Neutrophil (primary cell): ENCODE measurements at regions not wholly inside any gene's neighbourhood (a gene's known extent, or its start where the extent isn't known, plus 50 kb on each side); places are given as distances from the start of the nearest gene placed in this dataset.

Experiments
- H3K27ac ChIP-seq: fragments of 200-600 bp; sonication (generic); 2 replicates; pipeline ENCODE4 v1.5.1; 2016; ENCODE audit warnings: mild to moderate bottlenecking, moderate library complexity
- H3K27me3 ChIP-seq: fragments of 200-600 bp; sonication (generic); 2 replicates; pipeline ENCODE4 v1.6.0; 2016; ENCODE audit warnings: mild to moderate bottlenecking
- H3K36me3 ChIP-seq: fragments of 200-600 bp; sonication (generic); 2 replicates; pipeline ENCODE4 v1.5.1; 2017
- H3K4me1 ChIP-seq, 2 experiments: fragments of 200-600 bp in 1 of 2; sonication (generic) in 1 of 2; 1 replicate in 1 of 2; 2 replicates in 1 of 2; pipeline versions ENCODE4 v1.5.1 to v1.6.1; 2013 to 2016; ENCODE audit warnings: low read depth in 1 of 2, low read length in 1 of 2, mild to moderate bottlenecking in 1 of 2, moderate library complexity in 1 of 2; ENCODE audit not compliant: control insufficient read depth in 1 of 2, insufficient read depth in 1 of 2
- H3K4me3 ChIP-seq, 2 experiments: fragments of 200-600 bp in 1 of 2; sonication (generic) in 1 of 2; 1 replicate in 1 of 2; 2 replicates in 1 of 2; pipeline ENCODE4 v1.5.1; 2013 to 2016; ENCODE audit warnings: low read depth in 1 of 2, low read length in 1 of 2, mild to moderate bottlenecking in 1 of 2, moderate library complexity in 1 of 2
- H3K9me3 ChIP-seq: fragments of 200-600 bp; sonication (generic); 2 replicates; pipeline ENCODE4 v1.5.1; 2016
- TF ChIP-seq, protein P1 (sequence below): fragments of 200-600 bp; sonication (generic); IDR thresholded peaks from 2 replicates; pipeline ENCODE4 v1.5.1; 2016; ENCODE audit warnings: antibody characterized with exemption

GRCh38 chr15:69979262-69979661 lies 118.5 kb downstream of the TLE3 start:
- Histone ChIP-seq H3K27ac (no peak overlapping the region), H3K9me3 (no peaks in the 10 kb centered on the region), H3K4me3 (no peak overlapping the region), H3K36me3 (no peaks in the 10 kb centered on the region), H3K27me3 (peaks cover 30% of the 10 kb centered on the region), H3K4me1 (no peaks in the 10 kb centered on the region)
- TF ChIP-seq, protein P1, sequence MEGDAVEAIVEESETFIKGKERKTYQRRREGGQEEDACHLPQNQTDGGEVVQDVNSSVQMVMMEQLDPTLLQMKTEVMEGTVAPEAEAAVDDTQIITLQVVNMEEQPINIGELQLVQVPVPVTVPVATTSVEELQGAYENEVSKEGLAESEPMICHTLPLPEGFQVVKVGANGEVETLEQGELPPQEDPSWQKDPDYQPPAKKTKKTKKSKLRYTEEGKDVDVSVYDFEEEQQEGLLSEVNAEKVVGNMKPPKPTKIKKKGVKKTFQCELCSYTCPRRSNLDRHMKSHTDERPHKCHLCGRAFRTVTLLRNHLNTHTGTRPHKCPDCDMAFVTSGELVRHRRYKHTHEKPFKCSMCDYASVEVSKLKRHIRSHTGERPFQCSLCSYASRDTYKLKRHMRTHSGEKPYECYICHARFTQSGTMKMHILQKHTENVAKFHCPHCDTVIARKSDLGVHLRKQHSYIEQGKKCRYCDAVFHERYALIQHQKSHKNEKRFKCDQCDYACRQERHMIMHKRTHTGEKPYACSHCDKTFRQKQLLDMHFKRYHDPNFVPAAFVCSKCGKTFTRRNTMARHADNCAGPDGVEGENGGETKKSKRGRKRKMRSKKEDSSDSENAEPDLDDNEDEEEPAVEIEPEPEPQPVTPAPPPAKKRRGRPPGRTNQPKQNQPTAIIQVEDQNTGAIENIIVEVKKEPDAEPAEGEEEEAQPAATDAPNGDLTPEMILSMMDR: no peak

GRCh38 chr15:69979783-69980182 lies 117.9 kb downstream of the TLE3 start:
- H3K27me3 ChIP-seq: peaks cover 28% of the 10 kb centered on the region
- no peaks in the 10 kb centered on the region for H3K4me1 ChIP-seq
- TF ChIP-seq, protein P1: no peak
- H3K27ac ChIP-seq: no peak overlapping the region
- H3K36me3 ChIP-seq: no peaks in the 10 kb centered on the region
- H3K9me3 ChIP-seq: no peaks in the 10 kb centered on the region
- no peak overlapping the region for H3K4me3 ChIP-seq

- no peak overlapping the region for H3K4me3 ChIP-seq
- H3K36me3 ChIP-seq: no peaks in the 10 kb centered on the region
- no peaks in the 10 kb centered on the region for H3K4me1 ChIP-seq
- H3K27me3 ChIP-seq: peaks cover 28% of the 10 kb centered on the region
- H3K9me3 ChIP-seq: no peaks in the 10 kb centered on the region
- TF ChIP-seq, protein P1: no peak
- H3K27ac ChIP-seq: no peak overlapping the region
These were observed 117.2 kb downstream of the TLE3 start for GRCh38 chr15:69980341-69981059.

DNA sequence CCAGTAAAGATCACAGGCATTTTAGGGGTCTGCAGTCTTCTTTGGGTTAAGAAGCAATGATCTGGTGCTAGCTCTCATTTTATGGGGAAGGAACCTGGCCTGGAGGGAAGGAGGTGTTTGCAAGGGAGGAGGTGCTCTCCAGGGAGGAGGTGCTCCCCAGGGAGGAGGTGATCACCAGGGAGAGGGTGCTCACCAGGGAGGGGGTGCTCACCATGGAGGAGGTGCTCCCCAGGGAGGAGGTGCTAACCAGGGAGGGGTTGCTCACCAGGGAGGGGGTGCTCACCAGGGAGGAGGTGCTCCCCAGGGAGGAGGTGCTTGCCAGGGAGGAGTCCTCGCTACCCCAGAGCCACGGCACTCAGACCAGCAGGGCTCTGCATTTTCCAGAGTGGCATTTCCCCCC lies 115.7 kb downstream of the TLE3 start:
- no peaks in the 10 kb centered on the region for H3K4me1 ChIP-seq
- H3K36me3 ChIP-seq: no peaks in the 10 kb centered on the region

DNA sequence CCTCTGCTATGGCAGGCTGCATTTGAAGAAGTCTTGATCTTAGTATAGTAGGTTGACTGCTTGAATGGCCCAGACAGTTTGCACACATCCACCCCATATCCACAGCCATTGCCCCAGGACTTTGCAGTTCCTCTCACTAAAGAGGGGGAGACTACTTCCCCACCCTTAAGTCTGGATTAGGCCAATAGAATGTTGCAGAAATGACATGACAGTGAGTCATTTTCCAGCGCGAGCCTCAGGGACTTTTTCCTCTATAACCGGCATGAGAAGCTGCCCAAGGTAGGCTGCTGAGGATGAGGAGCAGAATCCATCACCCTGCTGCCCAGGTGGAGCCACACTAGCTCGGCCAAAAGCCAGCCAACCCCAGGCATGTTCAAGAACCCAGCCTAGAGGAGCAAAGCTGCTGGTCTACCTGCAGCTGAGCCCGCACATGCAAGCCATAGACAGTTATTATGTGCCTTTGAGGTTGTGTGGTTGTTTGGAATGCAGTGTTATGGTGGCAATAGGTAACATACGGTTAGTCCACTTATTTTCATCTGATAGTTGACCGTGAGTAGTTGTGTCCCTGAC lies 113.9 kb downstream of the TLE3 start:
- no peaks in the 10 kb centered on the region for H3K36me3 ChIP-seq
- TF ChIP-seq, protein P1: no peak
- H3K27me3 ChIP-seq: peaks cover 40% of the 10 kb centered on the region
- no peaks in the 10 kb centered on the region for H3K9me3 ChIP-seq
- no peak overlapping the region for H3K27ac ChIP-seq
- H3K4me3 ChIP-seq: no peak overlapping the region
- no peaks in the 10 kb centered on the region for H3K4me1 ChIP-seq

More for the DNA sequence above, 115.7 kb downstream of the TLE3 start:
- TF ChIP-seq, protein P1: no peak
- peaks cover 32% of the 10 kb centered on the region for H3K27me3 ChIP-seq
- no peak overlapping the region for H3K27ac ChIP-seq
- H3K4me3 ChIP-seq: no peak overlapping the region
- no peaks in the 10 kb centered on the region for H3K9me3 ChIP-seq
